MM.1S (cell line): ENCODE measurements at regions not wholly inside any gene's neighbourhood (a gene's known extent, or its start where the extent isn't known, plus 50 kb on each side); places are given as distances from the start of the nearest gene placed in this dataset.

ENCODE experiments used
- DNase-seq: peaks from one replicate; pipeline ENCODE4 v3.0.0-alpha.2; 2015
- H2AFZ ChIP-seq: fragments of 300-600 bp; sonication (generic); 2 replicates; pipeline ENCODE4 v1.6.0; 2016; ENCODE audit warnings: antibody characterized with exemption, low read length
- H3F3A ChIP-seq: fragments of 300-600 bp; sonication (generic); 2 replicates; pipeline ENCODE4 v1.6.1; 2016; ENCODE audit warnings: mild to moderate bottlenecking, antibody characterized with exemption, low read length, moderate library complexity, mixed read lengths; ENCODE audit not compliant: insufficient read depth
- H3K27ac ChIP-seq: fragments of 300-600 bp; sonication (generic); 2 replicates; pipeline ENCODE4 v1.5.1; 2016; ENCODE audit warnings: mild to moderate bottlenecking, low read length
- H3K27me3 ChIP-seq: fragments of 300-600 bp; sonication (generic); replicated peaks from 2 replicates; pipeline ENCODE4 v1.6.0; 2016; ENCODE audit warnings: low read length; ENCODE audit not compliant: insufficient read depth
- H3K36me3 ChIP-seq: fragments of 300-600 bp; sonication (generic); replicated peaks from 2 replicates; pipeline ENCODE4 v1.6.1; 2016; ENCODE audit warnings: mild to moderate bottlenecking, low read length, mixed read lengths; ENCODE audit not compliant: insufficient read depth
- H3K4me1 ChIP-seq: fragments of 300-600 bp; sonication (generic); 2 replicates; pipeline ENCODE4 v1.6.1; 2016; ENCODE audit warnings: low read length, mixed read lengths
- H3K4me2 ChIP-seq: fragments of 300-600 bp; sonication (generic); 2 replicates; pipeline ENCODE4 v1.6.0; 2016; ENCODE audit warnings: low read depth, low read length
- H3K4me3 ChIP-seq: fragments of 300-600 bp; sonication (generic); 2 replicates; pipeline ENCODE4 v1.5.1; 2016; ENCODE audit warnings: low read length, mixed read lengths
- H3K79me2 ChIP-seq: fragments of 300-600 bp; sonication (generic); 2 replicates; pipeline ENCODE4 v1.6.1; 2016; ENCODE audit warnings: mixed run types, low read length, mixed read lengths
- H3K9ac ChIP-seq: fragments of 300-600 bp; sonication (generic); 2 replicates; pipeline ENCODE4 v1.6.1; 2016; ENCODE audit warnings: low read length, mixed read lengths
- H3K9me2 ChIP-seq: fragments of 300-600 bp; sonication (generic); replicated peaks from 2 replicates; pipeline ENCODE4 v1.6.1; 2016; ENCODE audit warnings: mild to moderate bottlenecking, low read length, mixed read lengths; ENCODE audit not compliant: insufficient read depth
- H3K9me3 ChIP-seq: fragments of 300-600 bp; sonication (generic); replicated peaks from 2 replicates; pipeline ENCODE4 v1.6.1; 2016; ENCODE audit warnings: mild to moderate bottlenecking, low read length, mixed read lengths; ENCODE audit not compliant: insufficient read depth
- H4K20me1 ChIP-seq: fragments of 300-600 bp; sonication (generic); 2 replicates; pipeline ENCODE4 v1.6.1; 2016; ENCODE audit warnings: mild to moderate bottlenecking, low read length, moderate library complexity, mixed read lengths; ENCODE audit not compliant: insufficient read depth
- EZH2 ChIP-seq: fragments of 300-600 bp; sonication (generic); optimal IDR thresholded peaks from 2 replicates; pipeline ENCODE3; 2017; ENCODE audit warnings: low read depth, mild to moderate bottlenecking, antibody characterized with exemption, low read length, mixed read lengths
- EZH2phosphoT487 ChIP-seq: fragments of 300-600 bp; sonication (generic); IDR thresholded peaks from 2 replicates; pipeline ENCODE4 v1.6.1; 2018; ENCODE audit warnings: antibody characterized with exemption, low read length
- TF ChIP-seq, protein P1 (sequence below): fragments of 300-600 bp; sonication (generic); IDR thresholded peaks from 2 replicates; pipeline ENCODE4 v1.5.1; 2016; ENCODE audit warnings: antibody characterized with exemption, low read length, mixed read lengths

- no peaks in the 10 kb centered on the region for H4K20me1 ChIP-seq
- no peaks in the 10 kb centered on the region for H3K36me3 ChIP-seq
- H3K27ac ChIP-seq: no peak overlapping the region
- H2AFZ ChIP-seq: no peak overlapping the region
- no peaks in the 10 kb centered on the region for H3K79me2 ChIP-seq
- H3K4me1 ChIP-seq: 0 out of 2 replicates have a peak, but pooled peaks cover 3% of the 10 kb centered on the region
- no peaks in the 10 kb centered on the region for H3K27me3 ChIP-seq
- no peak for DNase-seq
- H3K9me3 ChIP-seq: no peaks in the 10 kb centered on the region
- no peak for TF ChIP-seq EZH2
- TF ChIP-seq, protein P1, sequence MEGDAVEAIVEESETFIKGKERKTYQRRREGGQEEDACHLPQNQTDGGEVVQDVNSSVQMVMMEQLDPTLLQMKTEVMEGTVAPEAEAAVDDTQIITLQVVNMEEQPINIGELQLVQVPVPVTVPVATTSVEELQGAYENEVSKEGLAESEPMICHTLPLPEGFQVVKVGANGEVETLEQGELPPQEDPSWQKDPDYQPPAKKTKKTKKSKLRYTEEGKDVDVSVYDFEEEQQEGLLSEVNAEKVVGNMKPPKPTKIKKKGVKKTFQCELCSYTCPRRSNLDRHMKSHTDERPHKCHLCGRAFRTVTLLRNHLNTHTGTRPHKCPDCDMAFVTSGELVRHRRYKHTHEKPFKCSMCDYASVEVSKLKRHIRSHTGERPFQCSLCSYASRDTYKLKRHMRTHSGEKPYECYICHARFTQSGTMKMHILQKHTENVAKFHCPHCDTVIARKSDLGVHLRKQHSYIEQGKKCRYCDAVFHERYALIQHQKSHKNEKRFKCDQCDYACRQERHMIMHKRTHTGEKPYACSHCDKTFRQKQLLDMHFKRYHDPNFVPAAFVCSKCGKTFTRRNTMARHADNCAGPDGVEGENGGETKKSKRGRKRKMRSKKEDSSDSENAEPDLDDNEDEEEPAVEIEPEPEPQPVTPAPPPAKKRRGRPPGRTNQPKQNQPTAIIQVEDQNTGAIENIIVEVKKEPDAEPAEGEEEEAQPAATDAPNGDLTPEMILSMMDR: no peak
- TF ChIP-seq EZH2phosphoT487: no peak
- H3K9me2 ChIP-seq: no peaks in the 10 kb centered on the region
- H3K4me3 ChIP-seq: no peak overlapping the region
- no peaks in the 10 kb centered on the region for H3F3A ChIP-seq
- H3K4me2 ChIP-seq: no peak overlapping the region
- H3K9ac ChIP-seq: no peak overlapping the region
Observed at GRCh38 chr1:229869687-229870086, 197.4 kb upstream of the GALNT2 start.

GRCh38 chr1:229870381-229870780 is 196.7 kb upstream of the GALNT2 start:
- no peak overlapping the region for H3K4me3 ChIP-seq
- H3F3A ChIP-seq: no peaks in the 10 kb centered on the region
- no peaks in the 10 kb centered on the region for H3K9me2 ChIP-seq
- no peak overlapping the region for H3K9ac ChIP-seq
- H3K36me3 ChIP-seq: no peaks in the 10 kb centered on the region
- H3K4me2 ChIP-seq: no peak overlapping the region
- no peak for TF ChIP-seq EZH2phosphoT487
- TF ChIP-seq, protein P1: no peak
- TF ChIP-seq EZH2: no peak
- H3K79me2 ChIP-seq: no peaks in the 10 kb centered on the region
- 0 out of 2 replicates have a peak, but pooled peaks cover 3% of the 10 kb centered on the region for H3K4me1 ChIP-seq
- no peak overlapping the region for H3K27ac ChIP-seq
- H2AFZ ChIP-seq: no peak overlapping the region
- no peaks in the 10 kb centered on the region for H3K9me3 ChIP-seq
- DNase-seq: no peak
- H4K20me1 ChIP-seq: no peaks in the 10 kb centered on the region
- H3K27me3 ChIP-seq: no peaks in the 10 kb centered on the region

- Histone ChIP-seq H3K79me2 (no peaks in the 10 kb centered on the region), H3K4me3 (no peak overlapping the region), H2AFZ (no peak overlapping the region), H3F3A (no peaks in the 10 kb centered on the region), H3K4me2 (no peak overlapping the region), H3K9me2 (no peaks in the 10 kb centered on the region), H3K27me3 (no peaks in the 10 kb centered on the region), H3K9me3 (no peaks in the 10 kb centered on the region), H3K27ac (no peak overlapping the region), H4K20me1 (no peaks in the 10 kb centered on the region), H3K9ac (no peak overlapping the region), H3K4me1 (0 out of 2 replicates have a peak, but pooled peaks cover 3% of the 10 kb centered on the region), H3K36me3 (no peaks in the 10 kb centered on the region)
- TF ChIP-seq EZH2phosphoT487: no peak
- TF ChIP-seq EZH2: no peak
- TF ChIP-seq, protein P1: no peak
- no peak for DNase-seq
Observed at GRCh38 chr1:229871078-229871676, 195.9 kb upstream of the GALNT2 start.
